Esophagus mucosa (tissue), 1 donor: ENCODE measurements at regions not wholly inside any gene's neighbourhood (a gene's known extent, or its start where the extent isn't known, plus 50 kb on each side); places are given as distances from the start of the nearest gene placed in this dataset.
"Not testable (repeated sequence)": the region's sequence is repeated elsewhere in the genome, so short reads cannot be mapped to it uniquely, and the experiment has no call there.

ENCODE experiments used
- ATAC-seq: fragments of 200-7000 bp; cut with Tn5 transposase; one replicate; pipeline ENCODE4 v1.9.1; 2020
- donor health status: DM: yes; HTN: yes; CAD: no.

- no peak for ATAC-seq
Observed at GRCh38 chr2:236998236-236998635, 87.5 kb upstream of the COPS8 start.

GRCh38 chr2:236998758-236999157 is 86.9 kb upstream of the COPS8 start:
- no peak for ATAC-seq

- ATAC-seq = no peak
Observed at GRCh38 chr2:237000481-237000880, 85.2 kb upstream of the COPS8 start.

- ATAC-seq = not testable (repeated sequence)
Observed at GRCh38 chr2:237005341-237005740, 80.3 kb upstream of the COPS8 start.

- no peak for ATAC-seq
Observed at GRCh38 chr2:237011206-237011795, 74.4 kb upstream of the COPS8 start.

- no peak for ATAC-seq
Observed at GRCh38 chr2:237012004-237012403, 73.7 kb upstream of the COPS8 start.

- ATAC-seq = no peak
Observed at GRCh38 chr2:237012577-237013267, 73.0 kb upstream of the COPS8 start.

GRCh38 chr2:237016121-237016915 is 69.4 kb upstream of the COPS8 start:
- no peak for ATAC-seq

GRCh38 chr2:237020090-237020489 is 65.6 kb upstream of the COPS8 start:
- no peak for ATAC-seq

- ATAC-seq = no peak
Observed at GRCh38 chr2:237022533-237022932, 63.2 kb upstream of the COPS8 start.

- ATAC-seq = no peak
Observed at GRCh38 chr2:237024255-237024654, 61.4 kb upstream of the COPS8 start.

GRCh38 chr2:237025090-237025865 is 60.4 kb upstream of the COPS8 start:
- ATAC-seq = peak; percentile 94

GRCh38 chr2:237026981-237027711 is 58.5 kb upstream of the COPS8 start:
- peak; percentile 78 for ATAC-seq

GRCh38 chr2:237027712-237028029 is 58.0 kb upstream of the COPS8 start:
- no peak for ATAC-seq

- ATAC-seq = no peak
Observed at GRCh38 chr2:237030382-237030781, 55.3 kb upstream of the COPS8 start.

GRCh38 chr2:237033536-237034060 is 52.1 kb upstream of the COPS8 start:
- no peak for ATAC-seq

GRCh38 chr2:237035781-237036475 is 49.8 kb upstream of the COPS8 start:
- no peak for ATAC-seq
